Uterus (tissue), 2 donors: ENCODE measurements at regions not wholly inside any gene's neighbourhood (a gene's known extent, or its start where the extent isn't known, plus 50 kb on each side); places are given as distances from the start of the nearest gene placed in this dataset.

Source experiments
- CTCF ChIP-seq, 4 experiments: fragments of 200-600 bp in 2 of 4; fragments of 450-650 bp in 2 of 4; sonication (generic) in 2 of 4; IDR thresholded peaks; one replicate each; pipeline ENCODE4 v1.5.1; 2016 to 2019; ENCODE audit warnings: antibody characterized with exemption in 4 of 4, mild to moderate bottlenecking in 2 of 4, moderate library complexity in 1 of 4
- POLR2A ChIP-seq, 2 donors: fragments of 450-650 bp; IDR thresholded peaks; one replicate each; pipeline ENCODE4 v1.6.1; 2016; ENCODE audit warnings: antibody characterized with exemption in 2 of 2, mild to moderate bottlenecking in 1 of 2, moderate library complexity in 1 of 2

GRCh38 chr4:129751646-129752045, 655.7 kb downstream of the C4orf33 start:
- TF ChIP-seq POLR2A (IDR thresholded peaks at IDR 0.05) (no peak), CTCF (IDR thresholded peaks at IDR 0.05) (no peak)
